Lung (tissue), 11 donors: ENCODE measurements at regions not wholly inside any gene's neighbourhood (a gene's known extent, or its start where the extent isn't known, plus 50 kb on each side); places are given as distances from the start of the nearest gene placed in this dataset.
A peak's percentile ranks its signal among the peaks of the same experiment; 100 is the strongest.

Source experiments
- ATAC-seq: fragments of 200-7000 bp; cut with Tn5 transposase; one replicate; pipeline ENCODE4 v1.9.1; 2020; ENCODE audit warnings: moderate number of reproducible peaks; ENCODE audit not compliant: insufficient read depth, low FRiP score
- DNase-seq, 3 donors: peaks; one replicate each; pipeline ENCODE4 v3.0.0-alpha.2; 2013 to 2017
- H3K27ac ChIP-seq, 2 donors: one replicate each; pipeline ENCODE4 v1.5.1; 2013; ENCODE audit warnings: mild to moderate bottlenecking in 2 of 2, moderate library complexity in 2 of 2, control low read depth in 1 of 2, inconsistent platforms in 1 of 2, low read depth in 1 of 2, low read length in 1 of 2
- H3K27me3 ChIP-seq, 3 donors: one replicate each; pipeline ENCODE4 v1.5.1; 2013; ENCODE audit warnings: low read length in 2 of 3; ENCODE audit not compliant: control insufficient read depth in 3 of 3, insufficient read depth in 3 of 3
- H3K36me3 ChIP-seq, 4 donors: one replicate each; pipeline ENCODE4 v1.5.1; 2013; ENCODE audit warnings: low read length in 4 of 4, mild to moderate bottlenecking in 1 of 4, moderate library complexity in 1 of 4; ENCODE audit not compliant: control insufficient read depth in 4 of 4, insufficient read depth in 4 of 4
- H3K4me1 ChIP-seq, 5 donors: one replicate each; pipeline ENCODE4 v1.5.1; 2013; ENCODE audit warnings: low read length in 5 of 5, mild to moderate bottlenecking in 2 of 5, moderate library complexity in 1 of 5; ENCODE audit not compliant: control insufficient read depth in 5 of 5, insufficient read depth in 5 of 5
- H3K4me3 ChIP-seq: one replicate; pipeline ENCODE4 v1.5.1; 2013; ENCODE audit warnings: mild to moderate bottlenecking, control low read depth, moderate library complexity
- H3K9ac ChIP-seq, 2 donors: one replicate each; pipeline ENCODE4 v1.5.1; 2013; ENCODE audit warnings: low read length in 2 of 2, control low read depth in 1 of 2; ENCODE audit not compliant: insufficient read depth in 1 of 2
- H3K9me3 ChIP-seq, 4 donors: one replicate each; pipeline ENCODE4 v1.5.1; 2013; ENCODE audit warnings: low read length in 3 of 4, mild to moderate bottlenecking in 1 of 4, moderate library complexity in 1 of 4; ENCODE audit not compliant: control insufficient read depth in 4 of 4, insufficient read depth in 3 of 4
- WGBS, 2 donors: extraction: QIAGEN DNeasy Blood & Tissue Kit; methylation state at CpG; one replicate each; pipeline ENCODE4 v1.1.7; 2013; 5-methylcytosine and 5-hydroxymethylcytosine counted together
- TF ChIP-seq, protein P1 (sequence below): IDR thresholded peaks from 2 replicates; pipeline ENCODE4 v1.5.1; 2012; ENCODE audit warnings: mild to moderate bottlenecking; ENCODE audit errors: control extremely low read depth, extremely low read depth
- donor health status: control.
- donor health status: control.
- donor health status: Bipolar disorder and iron deficiency.
- donor health status: healthy.
- donor health status: DM: yes; HTN: yes; CAD: no.

DNA sequence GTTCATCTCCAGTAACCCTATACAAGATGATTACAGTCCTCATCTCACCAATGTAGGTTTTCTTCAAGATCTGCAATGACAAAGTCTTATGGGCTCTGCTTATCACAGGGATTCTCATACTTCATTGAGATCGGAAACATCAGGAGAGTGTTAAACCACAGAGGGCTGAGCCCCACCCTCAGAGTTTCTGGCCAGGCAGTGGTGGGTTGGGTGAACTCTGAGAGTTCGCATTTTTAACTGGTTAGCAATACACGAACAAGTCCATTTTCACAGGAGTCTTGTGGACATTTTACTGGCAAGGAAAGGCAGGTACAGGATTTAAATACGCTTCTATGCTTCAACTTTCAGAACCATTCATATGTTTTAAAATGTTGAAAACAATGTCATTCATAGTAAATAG, 366.7 kb upstream of the ROBO2 start:
- Histone ChIP-seq H3K4me3 (no peak overlapping the region), H3K4me1 (peaks cover 0 to 4% (median 0%) of the 10 kb centered on the region in 5 donors), H3K27me3 (no peaks in the 10 kb centered on the region), H3K27ac (no peak overlapping the region), H3K9ac (no peak overlapping the region), H3K36me3 (no peaks in the 10 kb centered on the region), H3K9me3 (no peaks in the 10 kb centered on the region)
- DNase-seq: no peak
- WGBS, 2 donors: 73 to 76% methylated on average over 4 of the region's 4 CpGs
- TF ChIP-seq, protein P1, sequence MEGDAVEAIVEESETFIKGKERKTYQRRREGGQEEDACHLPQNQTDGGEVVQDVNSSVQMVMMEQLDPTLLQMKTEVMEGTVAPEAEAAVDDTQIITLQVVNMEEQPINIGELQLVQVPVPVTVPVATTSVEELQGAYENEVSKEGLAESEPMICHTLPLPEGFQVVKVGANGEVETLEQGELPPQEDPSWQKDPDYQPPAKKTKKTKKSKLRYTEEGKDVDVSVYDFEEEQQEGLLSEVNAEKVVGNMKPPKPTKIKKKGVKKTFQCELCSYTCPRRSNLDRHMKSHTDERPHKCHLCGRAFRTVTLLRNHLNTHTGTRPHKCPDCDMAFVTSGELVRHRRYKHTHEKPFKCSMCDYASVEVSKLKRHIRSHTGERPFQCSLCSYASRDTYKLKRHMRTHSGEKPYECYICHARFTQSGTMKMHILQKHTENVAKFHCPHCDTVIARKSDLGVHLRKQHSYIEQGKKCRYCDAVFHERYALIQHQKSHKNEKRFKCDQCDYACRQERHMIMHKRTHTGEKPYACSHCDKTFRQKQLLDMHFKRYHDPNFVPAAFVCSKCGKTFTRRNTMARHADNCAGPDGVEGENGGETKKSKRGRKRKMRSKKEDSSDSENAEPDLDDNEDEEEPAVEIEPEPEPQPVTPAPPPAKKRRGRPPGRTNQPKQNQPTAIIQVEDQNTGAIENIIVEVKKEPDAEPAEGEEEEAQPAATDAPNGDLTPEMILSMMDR: no peak
- no peak for ATAC-seq

DNA sequence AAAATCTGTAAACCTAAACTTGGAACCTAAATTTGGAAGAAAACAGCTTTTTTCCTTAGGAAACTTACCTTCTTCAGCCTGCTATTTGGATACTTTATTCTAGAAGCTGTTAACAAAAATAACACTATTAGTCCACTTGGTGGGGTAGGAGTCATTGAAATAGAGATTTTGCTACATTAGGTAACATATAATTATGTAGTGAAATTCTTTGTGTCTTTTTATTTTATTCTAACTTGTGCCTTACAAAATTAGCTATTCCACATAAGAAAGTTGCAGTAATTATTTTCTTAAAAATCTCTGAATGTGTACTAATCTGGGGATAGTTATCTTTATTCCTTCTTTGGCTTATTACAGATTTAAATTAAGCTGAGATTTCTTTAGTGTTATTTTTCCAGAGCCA, 360.4 kb upstream of the ROBO2 start:
- Histone ChIP-seq H3K27ac (no peak overlapping the region), H3K4me3 (no peak overlapping the region), H3K36me3 (no peaks in the 10 kb centered on the region), H3K9ac (no peak overlapping the region), H3K27me3 (no peaks in the 10 kb centered on the region), H3K9me3 (no peaks in the 10 kb centered on the region), H3K4me1 (peaks cover 0 to 4% (median 0%) of the 10 kb centered on the region in 5 donors)
- TF ChIP-seq, protein P1: no peak
- ATAC-seq (no peak), DNase-seq (peak in 2 of 3 donors; percentile 62 to 71)

DNA sequence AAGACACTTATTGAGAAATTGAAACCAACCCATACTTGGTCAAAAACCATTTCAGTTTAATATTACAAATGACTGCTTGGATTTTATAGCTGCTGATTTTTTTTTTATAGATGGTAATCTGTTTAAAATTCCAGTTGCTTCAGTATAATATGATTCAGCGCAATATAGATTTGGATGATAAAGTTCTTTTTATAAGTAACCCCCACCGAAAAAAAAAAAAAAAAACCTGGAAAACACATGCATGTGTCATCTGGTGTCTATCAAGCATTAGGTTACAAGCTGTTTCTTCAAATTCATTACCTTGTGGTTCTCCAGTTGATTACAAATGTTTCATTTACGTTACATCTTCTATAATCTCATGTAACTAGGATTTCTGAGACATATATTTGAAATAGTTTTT, 356.6 kb upstream of the ROBO2 start:
- H3K36me3 ChIP-seq: no peaks in the 10 kb centered on the region
- WGBS, 2 donors: 82 to 90% methylated on average over 3 of the region's 3 CpGs
- H3K9me3 ChIP-seq: no peaks in the 10 kb centered on the region
- H3K27ac ChIP-seq: no peak overlapping the region
- no peaks in the 10 kb centered on the region for H3K4me1 ChIP-seq
- H3K4me3 ChIP-seq: no peak overlapping the region
- H3K9ac ChIP-seq: no peak overlapping the region
- H3K27me3 ChIP-seq: no peaks in the 10 kb centered on the region
- ATAC-seq: no peak
- TF ChIP-seq, protein P1: no peak
- no peak for DNase-seq

DNA sequence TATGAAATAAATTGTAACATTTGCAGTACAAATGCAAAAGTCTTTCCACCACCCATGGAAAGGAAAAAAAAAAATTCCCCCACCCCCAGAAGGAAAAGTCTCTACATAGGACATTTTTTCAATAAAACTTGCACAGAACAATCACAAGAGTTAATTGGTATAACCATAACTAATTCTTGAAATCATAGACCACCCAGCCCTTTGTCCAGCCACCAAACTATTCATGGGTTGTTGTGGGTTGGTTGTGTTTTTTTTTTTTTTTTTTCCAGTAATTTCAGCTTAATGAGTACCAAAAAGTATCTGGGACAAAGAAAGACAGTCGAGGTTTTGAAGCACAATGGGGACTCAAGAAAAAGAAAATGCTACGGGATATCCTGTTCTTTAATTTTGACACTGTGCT, 355.0 kb upstream of the ROBO2 start:
- DNase-seq (no peak), ATAC-seq (no peak)
- TF ChIP-seq, protein P1: no peak
- 81 to 85% methylated on average over 2 of the region's 2 CpGs for WGBS, 2 donors
- Histone ChIP-seq H3K27me3 (no peaks in the 10 kb centered on the region), H3K9ac (no peak overlapping the region), H3K4me3 (no peak overlapping the region), H3K27ac (no peak overlapping the region), H3K9me3 (no peaks in the 10 kb centered on the region), H3K36me3 (no peaks in the 10 kb centered on the region), H3K4me1 (no peaks in the 10 kb centered on the region)
